ENCODE measurements at regions not wholly inside any gene's neighbourhood (a gene's known extent, or its start where the extent isn't known, plus 50 kb on each side); places are given as distances from the start of the nearest gene placed in this dataset.
A peak's percentile ranks its signal among the peaks of the same experiment; 100 is the strongest.

GRCh38 chr5:152329207-152329606 is 75.9 kb downstream of the NMUR2 start:
- DNase-seq (ENCODE audit: low spot score): no peak
- no peaks in the 10 kb centered on the region for H3K27me3 ChIP-seq
- H3K4me1 ChIP-seq: no peaks in the 10 kb centered on the region
- H3K4me3 ChIP-seq: no peak overlapping the region
- H3K27ac ChIP-seq: peak overlapping the region; percentile 49 to 75
- no peak for TF ChIP-seq CTCF (IDR thresholded peaks at IDR 0.05)
- H3K36me3 ChIP-seq: no peaks in the 10 kb centered on the region
- no peaks in the 10 kb centered on the region for H3K9me3 ChIP-seq

GRCh38 chr5:152315942-152316341 is 89.1 kb downstream of the NMUR2 start:
- Histone ChIP-seq H3K27ac (no peak overlapping the region), H3K36me3 (no peaks in the 10 kb centered on the region), H3K4me3 (no peak overlapping the region), H3K9me3 (no peaks in the 10 kb centered on the region), H3K27me3 (no peaks in the 10 kb centered on the region), H3K4me1 (no peaks in the 10 kb centered on the region)
- TF ChIP-seq CTCF (IDR thresholded peaks at IDR 0.05): no peak
- no peak for DNase-seq (ENCODE audit: low spot score)

- no peak for TF ChIP-seq CTCF (IDR thresholded peaks at IDR 0.05)
- no peak for DNase-seq (ENCODE audit: low spot score)
- no peaks in the 10 kb centered on the region for H3K27me3 ChIP-seq
Measured at GRCh38 chr5:152314196-152314829, 90.8 kb downstream of the NMUR2 start.

GRCh38 chr5:152309926-152310450 is 95.1 kb downstream of the NMUR2 start:
- no peak overlapping the region for H3K27ac ChIP-seq
- H3K9me3 ChIP-seq: no peaks in the 10 kb centered on the region
- no peak overlapping the region for H3K4me3 ChIP-seq
- no peak for DNase-seq (ENCODE audit: low spot score)
- H3K36me3 ChIP-seq: no peaks in the 10 kb centered on the region
- no peaks in the 10 kb centered on the region for H3K4me1 ChIP-seq
- no peaks in the 10 kb centered on the region for H3K27me3 ChIP-seq
- no peak for TF ChIP-seq CTCF (IDR thresholded peaks at IDR 0.05)

More at GRCh38 chr5:152314196-152314829, 90.8 kb downstream of the NMUR2 start:
- H3K4me1 ChIP-seq: no peaks in the 10 kb centered on the region
- no peak overlapping the region for H3K27ac ChIP-seq
- no peaks in the 10 kb centered on the region for H3K9me3 ChIP-seq
- H3K36me3 ChIP-seq: no peaks in the 10 kb centered on the region
- H3K4me3 ChIP-seq: no peak overlapping the region

GRCh38 chr5:152306386-152306785 is 98.7 kb downstream of the NMUR2 start:
- Histone ChIP-seq H3K4me3 (no peak overlapping the region), H3K9me3 (no peaks in the 10 kb centered on the region), H3K27ac (no peak overlapping the region), H3K27me3 (no peaks in the 10 kb centered on the region), H3K4me1 (no peaks in the 10 kb centered on the region), H3K36me3 (no peaks in the 10 kb centered on the region)
- no peak for TF ChIP-seq CTCF (IDR thresholded peaks at IDR 0.05)
- DNase-seq (ENCODE audit: low spot score): no peak

- no peaks in the 10 kb centered on the region for H3K27me3 ChIP-seq
- no peak for DNase-seq (ENCODE audit: low spot score)
- H3K9me3 ChIP-seq: no peaks in the 10 kb centered on the region
- H3K27ac ChIP-seq: no peak overlapping the region
- TF ChIP-seq CTCF (IDR thresholded peaks at IDR 0.05): no peak
- no peaks in the 10 kb centered on the region for H3K4me1 ChIP-seq
- H3K36me3 ChIP-seq: no peaks in the 10 kb centered on the region
- H3K4me3 ChIP-seq: no peak overlapping the region
Measured at GRCh38 chr5:152305525-152305924, 99.6 kb downstream of the NMUR2 start.
